GM19467 (cell line): ENCODE measurements at regions not wholly inside any gene's neighbourhood (a gene's known extent, or its start where the extent isn't known, plus 50 kb on each side); places are given as distances from the start of the nearest gene placed in this dataset.

ENCODE experiments used
- ATAC-seq: cut with Tn5 transposase; IDR thresholded peaks from one replicate; pipeline ENCODE4 v1.9.1; 2021; ENCODE audit warnings: mild to moderate bottlenecking, moderate library complexity; ENCODE audit not compliant: unreplicated experiment

- no peak for ATAC-seq
Measured at GRCh38 chr6:120652506-120652905, 681.8 kb downstream of the TBC1D32 start.

- ATAC-seq = no peak
Measured at GRCh38 chr6:120648713-120649112, 685.6 kb downstream of the TBC1D32 start.

GRCh38 chr6:120646101-120646500 is 688.2 kb downstream of the TBC1D32 start:
- no peak for ATAC-seq

- no peak for ATAC-seq
Measured at GRCh38 chr6:120632975-120633374, 701.3 kb downstream of the TBC1D32 start.

- ATAC-seq = no peak
Measured at GRCh38 chr6:120627612-120628011, 706.7 kb downstream of the TBC1D32 start.

- no peak for ATAC-seq
Measured at GRCh38 chr6:120622127-120622631, 712.1 kb downstream of the TBC1D32 start.

GRCh38 chr6:120620900-120621299 is 713.4 kb downstream of the TBC1D32 start:
- ATAC-seq = no peak

- no peak for ATAC-seq
Measured at GRCh38 chr6:120615238-120615637, 719.0 kb downstream of the TBC1D32 start.

GRCh38 chr6:120614723-120615122 is 719.6 kb downstream of the TBC1D32 start:
- no peak for ATAC-seq

GRCh38 chr6:120608826-120609225 is 725.5 kb downstream of the TBC1D32 start:
- ATAC-seq = no peak

GRCh38 chr6:120606743-120607142 is 727.5 kb downstream of the TBC1D32 start:
- ATAC-seq = no peak

- no peak for ATAC-seq
Measured at GRCh38 chr6:120604510-120604909, 729.8 kb downstream of the TBC1D32 start.

GRCh38 chr6:120590611-120591010 is 743.7 kb downstream of the TBC1D32 start:
- ATAC-seq = no peak

GRCh38 chr6:120588424-120588823 is 745.9 kb downstream of the TBC1D32 start:
- no peak for ATAC-seq

- no peak for ATAC-seq
Measured at GRCh38 chr6:120587381-120587780, 746.9 kb downstream of the TBC1D32 start.

- no peak for ATAC-seq
Measured at GRCh38 chr6:120584111-120584760, 750.0 kb downstream of the TBC1D32 start.

GRCh38 chr6:120576061-120576460 is 758.2 kb downstream of the TBC1D32 start:
- ATAC-seq = no peak

- ATAC-seq = no peak
Measured at GRCh38 chr6:120569714-120570113, 764.6 kb downstream of the TBC1D32 start.

GRCh38 chr6:120564779-120565178 is 769.5 kb downstream of the TBC1D32 start:
- no peak for ATAC-seq

GRCh38 chr6:120558294-120558693 is 776.0 kb downstream of the TBC1D32 start:
- ATAC-seq = no peak

- no peak for ATAC-seq
Measured at GRCh38 chr6:120557554-120557953, 776.7 kb downstream of the TBC1D32 start.

GRCh38 chr6:120556491-120556890 is 777.8 kb downstream of the TBC1D32 start:
- ATAC-seq = no peak

- no peak for ATAC-seq
Measured at GRCh38 chr6:120553353-120553752, 780.9 kb downstream of the TBC1D32 start.
